Inflammatory macrophage treated with lipopolysaccharide for 1 hour (primary cell): ENCODE measurements at regions not wholly inside any gene's neighbourhood (a gene's known extent, or its start where the extent isn't known, plus 50 kb on each side); places are given as distances from the start of the nearest gene placed in this dataset.
"Not testable (repeated sequence)": the region's sequence is repeated elsewhere in the genome, so short reads cannot be mapped to it uniquely, and the experiment has no call there.

Experiments used
- DNase-seq, 2 donors: peaks; one replicate each; pipeline ENCODE4 v3.0.0-alpha.2; 2020 to 2022

DNA sequence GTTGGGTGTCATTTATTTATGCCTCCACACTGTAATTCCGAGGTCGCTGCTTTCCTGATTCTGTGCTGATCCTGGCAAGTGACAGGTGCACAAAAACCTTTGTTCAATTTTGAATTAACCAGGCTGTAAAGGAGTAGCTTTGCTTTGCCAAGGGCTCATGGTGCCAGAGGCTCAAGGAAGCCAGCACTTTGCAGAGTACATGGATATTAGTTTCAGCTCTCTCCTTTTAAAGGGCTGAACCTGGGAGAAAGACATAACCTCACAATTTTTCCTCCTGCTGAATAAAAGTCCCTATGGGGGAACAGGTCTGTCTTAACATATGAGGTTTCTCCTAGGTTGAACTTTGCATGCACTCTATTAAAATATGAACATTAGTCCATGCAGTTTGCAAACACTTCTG, 227.6 kb upstream of the WSB1 start:
- DNase-seq: no peak

- DNase-seq: no peak
These were observed 223.9 kb upstream of the WSB1 start for GRCh38 chr17:27069842-27070508.

GRCh38 chr17:27070836-27071235, 223.1 kb upstream of the WSB1 start:
- DNase-seq: no peak

DNA sequence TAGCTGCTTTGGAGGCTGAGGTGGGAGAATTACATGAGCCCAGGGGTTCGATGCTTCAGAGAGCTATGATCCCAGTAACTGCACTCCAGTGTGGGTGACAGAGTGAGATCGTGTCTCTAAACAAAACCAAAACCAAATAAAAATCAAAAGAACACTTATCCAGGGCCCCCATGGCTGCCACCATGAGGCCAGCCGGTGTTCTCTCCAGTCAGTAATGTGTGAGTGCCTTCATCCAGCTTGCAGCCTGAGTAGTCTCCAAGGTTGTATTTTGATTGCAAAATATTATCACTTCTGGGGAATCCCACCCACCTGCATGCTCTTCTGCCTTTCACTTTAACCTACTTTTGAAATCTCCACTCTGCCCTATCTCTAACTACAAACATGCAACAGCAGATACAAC, 221.0 kb upstream of the WSB1 start:
- no peak for DNase-seq

- DNase-seq: no peak
These were observed 217.1 kb upstream of the WSB1 start for GRCh38 chr17:27076814-27077213.

GRCh38 chr17:27078296-27078695, 215.6 kb upstream of the WSB1 start:
- no peak for DNase-seq

- no peak for DNase-seq
These were observed 214.3 kb upstream of the WSB1 start for GRCh38 chr17:27079660-27080059.

- no peak for DNase-seq
These were observed 212.8 kb upstream of the WSB1 start for GRCh38 chr17:27081002-27081638.

- DNase-seq: no peak
These were observed 211.7 kb upstream of the WSB1 start for GRCh38 chr17:27082023-27082774.

DNA sequence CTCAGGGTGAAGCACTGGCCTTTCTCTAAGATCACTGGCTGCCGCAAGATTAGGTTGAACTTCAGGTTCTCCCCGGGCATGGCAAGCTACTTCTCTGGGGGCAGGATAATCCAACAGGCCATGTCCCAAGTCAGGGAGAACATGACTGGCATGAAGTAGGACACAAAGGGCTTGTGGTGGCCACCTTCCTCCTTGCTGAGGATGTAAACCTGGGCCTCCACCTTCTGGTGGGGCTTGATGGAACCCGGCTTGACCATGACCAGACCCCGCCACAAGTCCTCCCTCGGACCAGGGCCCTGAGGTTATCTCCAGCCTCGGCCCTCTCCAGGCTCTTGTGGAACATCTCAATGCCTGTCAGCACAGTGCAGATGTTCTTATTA, 211.1 kb upstream of the WSB1 start:
- DNase-seq: no peak

- no peak for DNase-seq
These were observed 210.3 kb upstream of the WSB1 start for GRCh38 chr17:27083408-27084185.

GRCh38 chr17:27085517-27085916, 208.4 kb upstream of the WSB1 start:
- DNase-seq: no peak

DNA sequence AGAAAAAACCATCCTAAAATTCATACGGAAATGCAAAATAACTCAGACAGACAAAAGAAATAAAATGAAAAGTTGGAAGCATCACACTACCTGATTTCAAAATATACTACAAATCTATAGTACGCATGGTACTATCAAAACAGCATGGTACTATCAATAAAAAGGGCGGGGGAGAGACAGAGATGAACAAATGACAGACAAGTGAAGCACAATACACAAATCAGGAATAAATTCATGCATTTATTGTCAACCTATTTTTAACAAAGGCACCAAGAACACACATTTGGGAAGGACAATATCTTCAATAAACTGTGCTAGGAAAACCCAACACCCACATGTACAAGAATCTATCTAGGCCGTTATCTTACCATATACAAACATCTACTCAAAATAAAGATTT, 207.4 kb upstream of the WSB1 start:
- no peak for DNase-seq

- DNase-seq: no peak
These were observed 205.8 kb upstream of the WSB1 start for GRCh38 chr17:27087935-27088766.

- no peak for DNase-seq
These were observed 205.2 kb upstream of the WSB1 start for GRCh38 chr17:27088767-27089078.

- DNase-seq: not testable (repeated sequence)
These were observed 204.6 kb upstream of the WSB1 start for GRCh38 chr17:27089079-27089928.

DNA sequence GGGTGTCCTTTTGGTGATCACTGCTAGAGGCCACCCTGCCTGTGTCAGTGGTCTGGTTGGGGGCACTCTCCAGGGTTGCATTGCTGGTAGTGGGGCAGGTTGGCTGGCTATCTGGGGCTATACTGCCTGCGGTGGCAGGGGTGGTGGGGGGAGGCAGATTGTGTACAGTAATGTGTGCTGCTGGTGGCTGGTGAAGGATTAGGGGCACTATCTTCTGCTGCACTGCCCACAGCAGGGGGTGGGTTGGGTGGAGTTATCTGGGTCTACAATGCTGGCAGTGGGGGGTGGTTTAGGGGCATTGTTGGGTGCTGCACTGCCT, 204.0 kb upstream of the WSB1 start:
- no peak for DNase-seq

DNA sequence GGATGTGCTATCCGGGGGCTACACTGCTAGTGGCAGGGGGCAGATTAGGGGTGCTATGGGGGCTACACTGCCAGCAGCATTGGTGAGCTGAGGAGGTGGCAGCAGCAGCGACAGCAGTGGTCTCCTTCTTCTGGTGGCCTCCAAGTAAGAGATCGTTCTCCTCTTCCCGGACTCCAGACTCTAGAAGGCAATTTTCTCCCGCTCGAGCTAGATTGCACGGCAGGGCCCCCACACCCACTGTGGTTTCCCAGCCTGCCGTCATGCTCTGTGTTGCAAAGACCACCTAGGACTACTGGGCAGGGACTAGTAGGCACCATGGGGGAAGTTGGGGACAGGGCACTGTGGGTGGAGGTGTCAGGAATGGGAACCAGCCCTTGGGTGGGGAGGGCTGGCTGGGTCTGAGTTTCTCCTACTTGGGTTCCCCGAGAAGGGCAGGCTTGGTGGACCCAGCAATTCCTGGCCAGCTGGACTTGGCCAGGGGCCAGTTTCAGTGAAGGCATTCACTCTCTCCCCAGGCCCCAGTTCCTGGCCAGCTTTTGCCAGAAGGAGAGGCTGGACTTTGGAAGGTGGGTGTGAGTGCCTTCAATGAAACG, 203.4 kb upstream of the WSB1 start:
- not testable (repeated sequence) for DNase-seq

- no peak for DNase-seq
These were observed 202.8 kb upstream of the WSB1 start for GRCh38 chr17:27091043-27091497.

DNA sequence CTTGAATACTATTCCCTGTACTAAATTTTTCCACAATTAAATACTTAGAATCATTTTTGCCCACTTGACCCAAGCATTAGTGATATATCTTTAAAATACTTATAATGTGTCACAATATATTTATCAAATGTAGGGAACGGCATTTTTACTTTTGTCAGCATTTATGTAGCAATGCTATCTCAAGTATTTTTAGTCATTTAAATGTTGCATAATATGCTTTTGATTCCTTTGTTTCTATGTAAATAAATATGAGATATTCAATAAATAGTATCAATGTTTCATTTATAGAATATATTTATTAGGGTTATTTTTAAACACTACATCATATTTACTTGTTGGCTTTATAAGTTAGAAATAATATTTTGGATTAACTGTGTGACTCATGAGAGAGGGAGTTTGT, 199.7 kb upstream of the WSB1 start:
- not testable (repeated sequence) for DNase-seq

DNA sequence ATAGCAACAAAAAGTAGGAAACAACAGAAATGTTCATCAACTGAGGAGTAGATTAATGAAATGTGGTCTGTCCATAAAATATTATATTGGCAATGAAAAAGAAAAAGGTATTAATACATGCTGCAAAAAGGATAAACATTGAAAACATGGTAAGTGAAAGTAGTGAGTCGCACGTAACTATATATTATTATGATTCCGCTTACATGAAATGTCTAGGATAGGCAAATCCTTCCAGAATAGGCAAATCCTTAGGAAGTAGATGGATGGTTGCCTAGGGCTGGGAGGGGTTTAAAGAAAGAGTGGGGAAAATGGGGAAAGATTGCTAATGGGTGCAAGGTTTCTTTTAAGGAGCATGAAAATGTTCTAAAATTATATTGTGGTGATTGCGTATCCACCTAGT, 198.1 kb upstream of the WSB1 start:
- DNase-seq: not testable (repeated sequence)
